Endodermal cell (in vitro differentiated cells): ENCODE measurements at regions not wholly inside any gene's neighbourhood (a gene's known extent, or its start where the extent isn't known, plus 50 kb on each side); places are given as distances from the start of the nearest gene placed in this dataset.

Experiments
- DNase-seq: peaks from one replicate; pipeline ENCODE4 v3.0.0-alpha.2; 2017
- H3K27ac ChIP-seq: 2 replicates; pipeline ENCODE4 v1.5.1; 2013; ENCODE audit warnings: mild to moderate bottlenecking, low read depth, low read length, moderate library complexity
- H3K27me3 ChIP-seq: 2 replicates; pipeline ENCODE4 v1.6.1; 2013; ENCODE audit warnings: mild to moderate bottlenecking, low read length, moderate library complexity; ENCODE audit not compliant: insufficient read depth, control insufficient read depth, poor library complexity, severe bottlenecking
- H3K36me3 ChIP-seq: 2 replicates; pipeline ENCODE4 v1.7.0; 2013; ENCODE audit warnings: mild to moderate bottlenecking, low read length, moderate library complexity; ENCODE audit not compliant: control insufficient read depth, insufficient read depth
- H3K4me1 ChIP-seq: one replicate; pipeline ENCODE4 v1.7.0; 2013; ENCODE audit warnings: low read length; ENCODE audit not compliant: control insufficient read depth, insufficient read depth
- H3K4me3 ChIP-seq: 2 replicates; pipeline ENCODE4 v1.5.1; 2013; ENCODE audit warnings: mild to moderate bottlenecking, low read length, moderate library complexity
- H3K9ac ChIP-seq: 2 replicates; pipeline ENCODE4 v1.6.1; 2013; ENCODE audit warnings: mild to moderate bottlenecking, low read length, moderate library complexity; ENCODE audit not compliant: poor library complexity, severe bottlenecking; ENCODE audit errors: extremely low read depth
- H3K9me3 ChIP-seq: 2 replicates; pipeline ENCODE4 v1.6.1; 2013; ENCODE audit warnings: mild to moderate bottlenecking, low read length, moderate library complexity; ENCODE audit not compliant: control insufficient read depth
- H3K27ac Mint-ChIP-seq: 2 replicates; pipeline ENCODE4 v1.8.0; 2020; ENCODE audit warnings: mixed read lengths
- H3K27me3 Mint-ChIP-seq: 2 replicates; pipeline ENCODE4 v1.8.0; 2021; ENCODE audit warnings: mild to moderate bottlenecking, mixed read lengths; ENCODE audit not compliant: insufficient read depth
- H3K36me3 Mint-ChIP-seq: 2 replicates; pipeline ENCODE4 v1.8.0; 2020; ENCODE audit warnings: low read depth, mixed read lengths
- H3K4me1 Mint-ChIP-seq: 2 replicates; pipeline ENCODE4 v1.8.0; 2020; ENCODE audit warnings: mixed read lengths
- H3K4me3 Mint-ChIP-seq: 2 replicates; pipeline ENCODE4 v1.8.0; 2020; ENCODE audit warnings: mild to moderate bottlenecking, moderate library complexity, mixed read lengths
- H3K9me3 Mint-ChIP-seq: 2 replicates; pipeline ENCODE4 v1.8.0; 2020; ENCODE audit warnings: mild to moderate bottlenecking, mixed read lengths
- WGBS, 2 experiments: methylation state at CpG; one replicate each; pipeline versions ENCODE4 v1.1.5 to v1.1.7; 2013; ENCODE audit warnings: missing lambda C conversion rate in 2 of 2, mixed read lengths in 1 of 2; ENCODE audit not compliant: insufficient coverage in 1 of 2, insufficient read length in 1 of 2; 5-methylcytosine and 5-hydroxymethylcytosine counted together
- TF ChIP-seq, protein P1 (sequence below): fragments of 200-600 bp; sonication (generic); conservative IDR thresholded peaks from 2 replicates; pipeline ENCODE4 v1.5.0; 2021; ENCODE audit warnings: antibody characterized with exemption, mild to moderate bottlenecking

GRCh38 chr6:105872249-105872648, 213.9 kb upstream of the PRDM1 start:
- H3K9me3 ChIP-seq: no peaks in the 10 kb centered on the region
- no peak for DNase-seq
- TF ChIP-seq, protein P1, sequence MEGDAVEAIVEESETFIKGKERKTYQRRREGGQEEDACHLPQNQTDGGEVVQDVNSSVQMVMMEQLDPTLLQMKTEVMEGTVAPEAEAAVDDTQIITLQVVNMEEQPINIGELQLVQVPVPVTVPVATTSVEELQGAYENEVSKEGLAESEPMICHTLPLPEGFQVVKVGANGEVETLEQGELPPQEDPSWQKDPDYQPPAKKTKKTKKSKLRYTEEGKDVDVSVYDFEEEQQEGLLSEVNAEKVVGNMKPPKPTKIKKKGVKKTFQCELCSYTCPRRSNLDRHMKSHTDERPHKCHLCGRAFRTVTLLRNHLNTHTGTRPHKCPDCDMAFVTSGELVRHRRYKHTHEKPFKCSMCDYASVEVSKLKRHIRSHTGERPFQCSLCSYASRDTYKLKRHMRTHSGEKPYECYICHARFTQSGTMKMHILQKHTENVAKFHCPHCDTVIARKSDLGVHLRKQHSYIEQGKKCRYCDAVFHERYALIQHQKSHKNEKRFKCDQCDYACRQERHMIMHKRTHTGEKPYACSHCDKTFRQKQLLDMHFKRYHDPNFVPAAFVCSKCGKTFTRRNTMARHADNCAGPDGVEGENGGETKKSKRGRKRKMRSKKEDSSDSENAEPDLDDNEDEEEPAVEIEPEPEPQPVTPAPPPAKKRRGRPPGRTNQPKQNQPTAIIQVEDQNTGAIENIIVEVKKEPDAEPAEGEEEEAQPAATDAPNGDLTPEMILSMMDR: no peak
- no peaks in the 10 kb centered on the region for H3K9me3 Mint-ChIP-seq
- no peak overlapping the region for H3K27ac Mint-ChIP-seq
- H3K4me3 ChIP-seq: no peak overlapping the region
- no peaks in the 10 kb centered on the region for H3K27me3 ChIP-seq
- H3K27ac ChIP-seq: no peak overlapping the region
- WGBS, 2 experiments: 99 to 100% methylated on average over 1 to 4 of the region's 4 CpGs
- H3K4me1 ChIP-seq: peaks cover 2% of the 10 kb centered on the region
- H3K4me3 Mint-ChIP-seq: no peak overlapping the region
- H3K36me3 ChIP-seq: no peaks in the 10 kb centered on the region
- H3K27me3 Mint-ChIP-seq: no peaks in the 10 kb centered on the region
- peaks cover 35% of the 10 kb centered on the region for H3K4me1 Mint-ChIP-seq
- no peak overlapping the region for H3K9ac ChIP-seq
- H3K36me3 Mint-ChIP-seq: no peaks in the 10 kb centered on the region

GRCh38 chr6:105871542-105871941, 214.6 kb upstream of the PRDM1 start:
- no peak for DNase-seq
- H3K27ac ChIP-seq: no peak overlapping the region
- H3K9me3 Mint-ChIP-seq: no peaks in the 10 kb centered on the region
- no peaks in the 10 kb centered on the region for H3K27me3 Mint-ChIP-seq
- no peak overlapping the region for H3K27ac Mint-ChIP-seq
- H3K36me3 ChIP-seq: no peaks in the 10 kb centered on the region
- no peaks in the 10 kb centered on the region for H3K36me3 Mint-ChIP-seq
- no peaks in the 10 kb centered on the region for H3K27me3 ChIP-seq
- no peaks in the 10 kb centered on the region for H3K9me3 ChIP-seq
- no peak overlapping the region for H3K4me3 ChIP-seq
- H3K4me1 ChIP-seq: no peaks in the 10 kb centered on the region
- no peak overlapping the region for H3K4me3 Mint-ChIP-seq
- TF ChIP-seq, protein P1: no peak
- no peak overlapping the region for H3K9ac ChIP-seq
- WGBS, 2 experiments: 85 to 92% methylated on average over 5 of the region's 5 CpGs
- peaks cover 35% of the 10 kb centered on the region for H3K4me1 Mint-ChIP-seq

GRCh38 chr6:105869835-105870440, 216.2 kb upstream of the PRDM1 start:
- H3K27ac ChIP-seq: no peak overlapping the region
- DNase-seq: no peak
- no peaks in the 10 kb centered on the region for H3K4me1 ChIP-seq
- H3K9ac ChIP-seq: no peak overlapping the region
- TF ChIP-seq, protein P1: no peak
- WGBS, 2 experiments: 81 to 88% methylated on average over 4 of the region's 5 CpGs
- H3K4me1 Mint-ChIP-seq: peaks cover 32% of the 10 kb centered on the region
- H3K27me3 Mint-ChIP-seq: peaks cover 3% of the 10 kb centered on the region
- no peak overlapping the region for H3K4me3 Mint-ChIP-seq
- no peaks in the 10 kb centered on the region for H3K36me3 Mint-ChIP-seq
- no peaks in the 10 kb centered on the region for H3K9me3 ChIP-seq
- no peaks in the 10 kb centered on the region for H3K36me3 ChIP-seq
- H3K27ac Mint-ChIP-seq: no peak overlapping the region
- H3K4me3 ChIP-seq: no peak overlapping the region
- H3K27me3 ChIP-seq: no peaks in the 10 kb centered on the region
- peaks cover 3% of the 10 kb centered on the region for H3K9me3 Mint-ChIP-seq
